Mucosa of descending colon (tissue), 3 donors: ENCODE measurements at regions not wholly inside any gene's neighbourhood (a gene's known extent, or its start where the extent isn't known, plus 50 kb on each side); places are given as distances from the start of the nearest gene placed in this dataset.

Experiments
- ATAC-seq: fragments of 200-7000 bp; cut with Tn5 transposase; one replicate; pipeline ENCODE4 v1.9.1; 2020; ENCODE audit warnings: mild to moderate bottlenecking, moderate library complexity
- DNase-seq, 3 donors: peaks; one replicate each; pipeline ENCODE4 v3.0.0-alpha.2; 2020
- H3K36me3 ChIP-seq: fragments of 200-600 bp; one replicate; pipeline ENCODE4 v1.8.0; 2021; ENCODE audit warnings: low read depth, mild to moderate bottlenecking
- H3K4me1 ChIP-seq: fragments of 200-600 bp; one replicate; pipeline ENCODE4 v1.8.0; 2021; ENCODE audit warnings: low read depth, mild to moderate bottlenecking
- H3K4me3 ChIP-seq: fragments of 200-600 bp; one replicate; pipeline ENCODE4 v1.8.0; 2021; ENCODE audit warnings: mild to moderate bottlenecking
- H3K9me3 ChIP-seq: fragments of 200-600 bp; one replicate; pipeline ENCODE4 v1.8.0; 2021; ENCODE audit warnings: mild to moderate bottlenecking
- CTCF ChIP-seq: fragments of 200-600 bp; IDR thresholded peaks from one replicate; pipeline ENCODE4 v1.8.0; 2022; ENCODE audit warnings: antibody characterized with exemption, mild to moderate bottlenecking
- intact Hi-C, 2 donors: fragments of 100-400 bp; cut with DNase I in 1 of 2; cut with micrococcal nuclease in 1 of 2; formaldehyde crosslinking; loops; one replicate each; pipeline versions ENCODE4 v1.11.0 to v1.11.1; 2022; cut with DNase I, micrococcal nuclease
- donor health status: DM: no; HTN: no; CAD: no; lungs with moderate emphysema.
- donor health status: DM: no; HTN: no; CAD: no.
- donor health status: DM: no; HTN: yes; CAD: no.

- intact Hi-C loops, result no loop called here
- no peaks in the 10 kb centered on the region for H3K9me3 ChIP-seq
- TF ChIP-seq CTCF, result no peak
- H3K36me3 ChIP-seq, result no peaks in the 10 kb centered on the region
- peaks cover 15% of the 10 kb centered on the region for H3K4me1 ChIP-seq
- H3K4me3 ChIP-seq, result no peak overlapping the region
- DNase-seq (no peak), ATAC-seq (peak; percentile 15)
Measured at GRCh38 chr9:18330401-18331309, 143.3 kb upstream of the ADAMTSL1 start.

- intact Hi-C loops, result no loop called here
- ATAC-seq (no peak), DNase-seq (no peak)
- H3K4me1 ChIP-seq, result peaks cover 15% of the 10 kb centered on the region
- H3K9me3 ChIP-seq, result no peaks in the 10 kb centered on the region
- H3K4me3 ChIP-seq, result no peak overlapping the region
- no peaks in the 10 kb centered on the region for H3K36me3 ChIP-seq
- TF ChIP-seq CTCF, result no peak
Measured at GRCh38 chr9:18331310-18331684, 142.7 kb upstream of the ADAMTSL1 start.

GRCh38 chr9:18331808-18332209, 142.1 kb upstream of the ADAMTSL1 start:
- Histone ChIP-seq H3K9me3 (no peaks in the 10 kb centered on the region), H3K36me3 (no peaks in the 10 kb centered on the region), H3K4me3 (no peak overlapping the region), H3K4me1 (peaks cover 15% of the 10 kb centered on the region)
- intact Hi-C loops, result no loop called here
- peak; percentile 42 for ATAC-seq
- DNase-seq, result peak in 1 of 3 donors; percentile 5
- TF ChIP-seq CTCF, result no peak

- DNase-seq, result no peak
- H3K4me3 ChIP-seq, result no peak overlapping the region
- no peak for ATAC-seq
- intact Hi-C loops, result no loop called here
- no peak for TF ChIP-seq CTCF
- no peaks in the 10 kb centered on the region for H3K9me3 ChIP-seq
- H3K4me1 ChIP-seq, result peaks cover 15% of the 10 kb centered on the region
- no peaks in the 10 kb centered on the region for H3K36me3 ChIP-seq
Measured at GRCh38 chr9:18333157-18333556, 140.8 kb upstream of the ADAMTSL1 start.

- DNase-seq, result no peak
- Histone ChIP-seq H3K9me3 (no peaks in the 10 kb centered on the region), H3K36me3 (no peaks in the 10 kb centered on the region), H3K4me3 (no peak overlapping the region), H3K4me1 (peaks cover 15% of the 10 kb centered on the region)
- peak; percentile 80 for ATAC-seq
- TF ChIP-seq CTCF, result no peak
- intact Hi-C loops, result no loop called here
Measured at GRCh38 chr9:18335825-18336224, 138.1 kb upstream of the ADAMTSL1 start.
